Activated CD4-positive, alpha-beta T cell treated with anti-CD3 and anti-CD28 coated beads, Interleukin-2, amount 50 U/mL, for 4 hours (primary cell): ENCODE measurements at regions not wholly inside any gene's neighbourhood (a gene's known extent, or its start where the extent isn't known, plus 50 kb on each side); places are given as distances from the start of the nearest gene placed in this dataset.

Experiments used
- DNase-seq, 2 experiments: peaks; one replicate each; pipeline ENCODE4 v3.0.0-alpha.2; 2020

GRCh38 chr5:5042806-5043205 is 97.3 kb upstream of the ADAMTS16 start:
- no peak for DNase-seq

GRCh38 chr5:5043346-5043745 is 96.8 kb upstream of the ADAMTS16 start:
- no peak for DNase-seq

GRCh38 chr5:5044247-5044840 is 95.8 kb upstream of the ADAMTS16 start:
- no peak for DNase-seq

- no peak for DNase-seq
Observed at GRCh38 chr5:5046680-5047502, 93.2 kb upstream of the ADAMTS16 start.

- no peak for DNase-seq
Observed at GRCh38 chr5:5050801-5051200, 89.3 kb upstream of the ADAMTS16 start.

GRCh38 chr5:5055712-5056111 is 84.4 kb upstream of the ADAMTS16 start:
- DNase-seq: no peak

- DNase-seq: no peak
Observed at GRCh38 chr5:5061836-5062235, 78.3 kb upstream of the ADAMTS16 start.

- no peak for DNase-seq
Observed at GRCh38 chr5:5062525-5063302, 77.4 kb upstream of the ADAMTS16 start.

GRCh38 chr5:5063533-5063953 is 76.6 kb upstream of the ADAMTS16 start:
- no peak for DNase-seq

GRCh38 chr5:5065472-5065871 is 74.7 kb upstream of the ADAMTS16 start:
- DNase-seq: no peak

GRCh38 chr5:5066276-5067186 is 73.6 kb upstream of the ADAMTS16 start:
- DNase-seq: no peak

- no peak for DNase-seq
Observed at GRCh38 chr5:5069851-5070250, 70.3 kb upstream of the ADAMTS16 start.

- DNase-seq: no peak
Observed at GRCh38 chr5:5071554-5071953, 68.6 kb upstream of the ADAMTS16 start.

- no peak for DNase-seq
Observed at GRCh38 chr5:5077236-5077635, 62.9 kb upstream of the ADAMTS16 start.

- DNase-seq: no peak
Observed at GRCh38 chr5:5078009-5078897, 61.9 kb upstream of the ADAMTS16 start.

- DNase-seq: no peak
Observed at GRCh38 chr5:5079876-5080275, 60.3 kb upstream of the ADAMTS16 start.

GRCh38 chr5:5080790-5081189 is 59.3 kb upstream of the ADAMTS16 start:
- no peak for DNase-seq

GRCh38 chr5:5085381-5085780 is 54.7 kb upstream of the ADAMTS16 start:
- DNase-seq: no peak

GRCh38 chr5:5089895-5090649 is 50.1 kb upstream of the ADAMTS16 start:
- DNase-seq: no peak
